GM12878 (cell line): ENCODE measurements at regions not wholly inside any gene's neighbourhood (a gene's known extent, or its start where the extent isn't known, plus 50 kb on each side); places are given as distances from the start of the nearest gene placed in this dataset.

Experiments
- ATAC-seq: fragments of 200-7000 bp; cut with Tn5 transposase; 3 replicates; pipeline ENCODE4 v1.9.1; 2020; ENCODE audit warnings: mild to moderate bottlenecking, moderate library complexity
- BruUV-seq: library from RNA; stranded (reverse); fragments of 400-500 nt; replicated peaks from 2 replicates; lab custom pipeline; 2021; lab: Mats Ljungman, UMichigan
- CTCF ChIA-PET: fragments of 300-600 bp; sonication (Branson Sonifier 250); formaldehyde crosslinking; extraction: SDS; loops from one replicate; lab custom pipeline; 2021; ENCODE audit warnings: inconsistent platforms; lab: Yijun Ruan, JAX
- POLR2A ChIA-PET: fragments of 350-600 bp; formaldehyde crosslinking; extraction: SDS; loops from one replicate; lab custom pipeline; 2021; ENCODE audit warnings: inconsistent platforms; lab: Charles Lee
- RAD21 ChIA-PET: fragments of 300-600 bp; sonication (Branson Sonifier 250); formaldehyde crosslinking; loops from one replicate; lab custom pipeline; 2023; ENCODE audit warnings: antibody characterized with exemption; ENCODE audit not compliant: unreplicated experiment; lab: Charles Lee
- SMC1A ChIA-PET: fragments of 300-600 bp; sonication (Branson Sonifier 250); formaldehyde crosslinking; loops from one replicate; lab custom pipeline; 2023; ENCODE audit not compliant: unreplicated experiment, uncharacterized antibody; lab: Charles Lee
- DNase-seq: peaks from one replicate; pipeline ENCODE4 v3.0.0-alpha.2; 2011; ENCODE audit warnings: low read depth, low spot score
- FAIRE-seq: peaks from 3 replicates; lab custom pipeline; 2011; peaks lifted over from hg19 to GRCh38; lab: Jason Lieb, UNC
- H2AFZ ChIP-seq: 2 replicates; pipeline ENCODE4 v1.6.0; 2011; ENCODE audit warnings: low read depth, low read length, control low read depth; ENCODE audit not compliant: control insufficient read depth
- H3K27ac ChIP-seq: 2 replicates; pipeline ENCODE4 v1.5.1; 2011; ENCODE audit warnings: control low read depth; ENCODE audit not compliant: control insufficient read depth, insufficient read depth
- H3K27me3 ChIP-seq, 2 experiments: replicated peaks in 1 of 2; 2 replicates each; pipeline versions ENCODE4 v1.6.0 to v1.6.1; 2011; ENCODE audit warnings: low read length in 1 of 2; ENCODE audit not compliant: control insufficient read depth in 2 of 2, insufficient read depth in 2 of 2
- H3K36me3 ChIP-seq, 2 experiments: 2 replicates each; pipeline ENCODE4 v1.5.1; 2011; ENCODE audit warnings: low read length in 1 of 2; ENCODE audit not compliant: control insufficient read depth in 2 of 2, insufficient read depth in 2 of 2
- H3K4me1 ChIP-seq: 2 replicates; pipeline ENCODE4 v1.6.1; 2011; ENCODE audit warnings: mild to moderate bottlenecking, low read length, moderate library complexity, mixed read lengths; ENCODE audit not compliant: control insufficient read depth, insufficient read depth
- H3K4me2 ChIP-seq: 2 replicates; pipeline ENCODE4 v1.6.0; 2011; ENCODE audit warnings: control low read depth; ENCODE audit not compliant: control insufficient read depth, insufficient read depth
- H3K4me3 ChIP-seq: fragments of 200-600 bp; sonication (generic); 2 replicates; pipeline ENCODE4 v1.5.1; 2016
- H3K79me2 ChIP-seq: 2 replicates; pipeline ENCODE4 v1.6.0; 2011; ENCODE audit warnings: low read length; ENCODE audit not compliant: control insufficient read depth, insufficient read depth
- H3K9ac ChIP-seq: 2 replicates; pipeline ENCODE4 v1.8.0; 2011; ENCODE audit warnings: low read length, control low read depth, mixed read lengths; ENCODE audit not compliant: control insufficient read depth, insufficient read depth
- H3K9me3 ChIP-seq: replicated peaks from 3 replicates; pipeline ENCODE4 v1.5.1; 2011; ENCODE audit warnings: mild to moderate bottlenecking, low read length; ENCODE audit not compliant: control insufficient read depth, insufficient read depth
- H4K20me1 ChIP-seq: 2 replicates; pipeline ENCODE4 v1.6.0; 2011; ENCODE audit not compliant: control insufficient read depth, insufficient read depth
- ASH2L ChIP-seq: fragments of 300-600, 200-600 bp; sonication (generic); IDR thresholded peaks from 2 replicates; pipeline ENCODE4 v1.6.1; 2017; ENCODE audit warnings: low read depth, mild to moderate bottlenecking, borderline replicate concordance
- CBX5 ChIP-seq: sonication (generic); IDR thresholded peaks from 2 replicates; pipeline ENCODE4 v1.6.1; 2016; ENCODE audit warnings: low read depth, moderate library complexity, mild to moderate bottlenecking, inconsistent platforms
- CHD1 ChIP-seq: IDR thresholded peaks from 2 replicates; pipeline ENCODE4 v1.6.1; 2012; ENCODE audit warnings: low read depth, low read length, improper control_type of control experiment
- DPF2 ChIP-seq: fragments of 450-650 bp; IDR thresholded peaks from 2 replicates; pipeline ENCODE4 v1.6.1; 2017; ENCODE audit warnings: mild to moderate bottlenecking
- EED ChIP-seq: sonication (generic); IDR thresholded peaks from 2 replicates; pipeline ENCODE4 v1.6.1; 2016; ENCODE audit warnings: antibody characterized with exemption, low read depth
- IKZF1 ChIP-seq: fragments of 450-650 bp; conservative IDR thresholded peaks from 2 replicates; pipeline ENCODE4 v1.6.1; 2017; ENCODE audit warnings: antibody characterized with exemption, mild to moderate bottlenecking
- PML ChIP-seq: IDR thresholded peaks from 2 replicates; pipeline ENCODE4 v1.6.1; 2012; ENCODE audit warnings: low read length, inconsistent platforms
- POLR2A ChIP-seq: IDR thresholded peaks from 2 replicates; pipeline ENCODE4 v1.6.1; 2011; ENCODE audit warnings: low read depth, mild to moderate bottlenecking, low read length
- POLR2AphosphoS2 ChIP-seq: IDR thresholded peaks from 2 replicates; pipeline ENCODE4 v1.6.1; 2011; ENCODE audit warnings: low read depth, mild to moderate bottlenecking, low read length, improper control_type of control experiment, moderate library complexity
- WGBS: methylation state at CpG from one replicate; pipeline ENCODE4 v1.1.6; 2016; ENCODE audit warnings: low lambda C conversion rate; ENCODE audit not compliant: insufficient replicate concordance, insufficient coverage; ENCODE audit errors: missing lambda C conversion rate; 5-methylcytosine and 5-hydroxymethylcytosine counted together
- in situ Hi-C: fragments of 300-500 bp; cut with MboI; formaldehyde crosslinking; loops from 9 replicates; pipeline ENCODE4 v1.14.3; 2018; ENCODE audit warnings: mixed read lengths
- intact Hi-C: fragments of 100-400 bp; cut with micrococcal nuclease; formaldehyde crosslinking; loops from one replicate; pipeline ENCODE4 v1.14.2; 2022; ENCODE audit not compliant: unreplicated experiment
- TF ChIP-seq, protein P1 (sequence below): IDR thresholded peaks from 2 replicates; pipeline ENCODE4 v1.6.1; 2011; ENCODE audit warnings: mild to moderate bottlenecking, low read depth, low read length, moderate library complexity; ENCODE audit not compliant: insufficient replicate concordance
- TF ChIP-seq, protein P2 (sequence below): fragments of 450-650 bp; IDR thresholded peaks from 2 replicates; pipeline ENCODE4 v1.6.1; 2017; ENCODE audit warnings: mild to moderate bottlenecking, moderate library complexity
- TF ChIP-seq, protein P3 (sequence below): fragments of 450-650 bp; formaldehyde crosslinking; IDR thresholded peaks from 2 replicates; pipeline ENCODE4 v1.4.0; 2022; ENCODE audit warnings: mild to moderate bottlenecking, moderate library complexity
- TF ChIP-seq, protein P4 (sequence below): fragments of 450-650 bp; IDR thresholded peaks from 2 replicates; pipeline ENCODE4 v1.6.1; 2014; ENCODE audit warnings: mild to moderate bottlenecking

DNA sequence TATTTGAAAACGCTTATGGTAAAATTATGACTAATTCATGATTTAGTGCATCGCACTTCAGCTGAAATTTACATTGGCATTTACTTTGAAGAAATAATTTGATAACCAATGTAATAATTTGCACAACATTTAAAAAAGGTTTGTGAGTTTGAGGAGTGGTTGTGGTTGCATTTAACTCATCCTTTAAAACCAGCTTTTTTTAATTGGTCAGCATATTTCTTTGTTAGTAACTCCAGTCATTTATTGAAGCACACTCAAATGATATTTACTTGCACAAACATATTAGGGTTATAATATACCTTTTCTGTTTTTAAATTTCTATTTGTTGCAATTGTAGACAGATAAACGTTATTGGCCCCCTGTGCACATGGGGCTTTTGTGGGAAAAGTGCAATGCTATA is 78.1 kb upstream of the AHI1 start:
- no peak for FAIRE-seq
- intact Hi-C loops, result no loop called here
- in situ Hi-C loops, result no loop called here
- DNase-seq, result no peak
- ChIA-PET SMC1A (no interaction called here), CTCF (no interaction called here), POLR2A (no interaction called here), RAD21 (no interaction called here)
- no peaks in the 10 kb centered on the region for H3K27me3 ChIP-seq
- ATAC-seq, result no peak
- H3K79me2 ChIP-seq, result no peaks in the 10 kb centered on the region
- no peaks in the 10 kb centered on the region for H3K4me1 ChIP-seq
- no peaks in the 10 kb centered on the region for H3K9me3 ChIP-seq
- H3K36me3 ChIP-seq, result no peaks in the 10 kb centered on the region
- H3K9ac ChIP-seq, result no peak overlapping the region
- H2AFZ ChIP-seq, result no peak overlapping the region
- H3K27ac ChIP-seq, result no peak overlapping the region
- H4K20me1 ChIP-seq, result no peaks in the 10 kb centered on the region
- no peak overlapping the region for H3K4me2 ChIP-seq
- 61% methylated on average over 3 of the region's 3 CpGs for WGBS
- no peak overlapping the region for H3K4me3 ChIP-seq
- BruUV-seq, result no TSS peak
- TF ChIP-seq, protein P1, sequence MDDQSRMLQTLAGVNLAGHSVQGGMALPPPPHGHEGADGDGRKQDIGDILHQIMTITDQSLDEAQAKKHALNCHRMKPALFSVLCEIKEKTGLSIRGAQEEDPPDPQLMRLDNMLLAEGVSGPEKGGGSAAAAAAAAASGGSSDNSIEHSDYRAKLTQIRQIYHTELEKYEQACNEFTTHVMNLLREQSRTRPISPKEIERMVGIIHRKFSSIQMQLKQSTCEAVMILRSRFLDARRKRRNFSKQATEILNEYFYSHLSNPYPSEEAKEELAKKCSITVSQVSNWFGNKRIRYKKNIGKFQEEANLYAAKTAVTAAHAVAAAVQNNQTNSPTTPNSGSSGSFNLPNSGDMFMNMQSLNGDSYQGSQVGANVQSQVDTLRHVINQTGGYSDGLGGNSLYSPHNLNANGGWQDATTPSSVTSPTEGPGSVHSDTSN, result no peak
- TF ChIP-seq, protein P2, sequence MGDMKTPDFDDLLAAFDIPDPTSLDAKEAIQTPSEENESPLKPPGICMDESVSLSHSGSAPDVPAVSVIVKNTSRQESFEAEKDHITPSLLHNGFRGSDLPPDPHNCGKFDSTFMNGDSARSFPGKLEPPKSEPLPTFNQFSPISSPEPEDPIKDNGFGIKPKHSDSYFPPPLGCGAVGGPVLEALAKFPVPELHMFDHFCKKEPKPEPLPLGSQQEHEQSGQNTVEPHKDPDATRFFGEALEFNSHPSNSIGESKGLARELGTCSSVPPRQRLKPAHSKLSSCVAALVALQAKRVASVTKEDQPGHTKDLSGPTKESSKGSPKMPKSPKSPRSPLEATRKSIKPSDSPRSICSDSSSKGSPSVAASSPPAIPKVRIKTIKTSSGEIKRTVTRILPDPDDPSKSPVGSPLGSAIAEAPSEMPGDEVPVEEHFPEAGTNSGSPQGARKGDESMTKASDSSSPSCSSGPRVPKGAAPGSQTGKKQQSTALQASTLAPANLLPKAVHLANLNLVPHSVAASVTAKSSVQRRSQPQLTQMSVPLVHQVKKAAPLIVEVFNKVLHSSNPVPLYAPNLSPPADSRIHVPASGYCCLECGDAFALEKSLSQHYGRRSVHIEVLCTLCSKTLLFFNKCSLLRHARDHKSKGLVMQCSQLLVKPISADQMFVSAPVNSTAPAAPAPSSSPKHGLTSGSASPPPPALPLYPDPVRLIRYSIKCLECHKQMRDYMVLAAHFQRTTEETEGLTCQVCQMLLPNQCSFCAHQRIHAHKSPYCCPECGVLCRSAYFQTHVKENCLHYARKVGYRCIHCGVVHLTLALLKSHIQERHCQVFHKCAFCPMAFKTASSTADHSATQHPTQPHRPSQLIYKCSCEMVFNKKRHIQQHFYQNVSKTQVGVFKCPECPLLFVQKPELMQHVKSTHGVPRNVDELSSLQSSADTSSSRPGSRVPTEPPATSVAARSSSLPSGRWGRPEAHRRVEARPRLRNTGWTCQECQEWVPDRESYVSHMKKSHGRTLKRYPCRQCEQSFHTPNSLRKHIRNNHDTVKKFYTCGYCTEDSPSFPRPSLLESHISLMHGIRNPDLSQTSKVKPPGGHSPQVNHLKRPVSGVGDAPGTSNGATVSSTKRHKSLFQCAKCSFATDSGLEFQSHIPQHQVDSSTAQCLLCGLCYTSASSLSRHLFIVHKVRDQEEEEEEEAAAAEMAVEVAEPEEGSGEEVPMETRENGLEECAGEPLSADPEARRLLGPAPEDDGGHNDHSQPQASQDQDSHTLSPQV, result no peak
- TF ChIP-seq DPF2 (no peak), POLR2AphosphoS2 (no peak), IKZF1 (no peak), CHD1 (no peak), CBX5 (no peak), PML (no peak), EED (no peak), POLR2A (no peak), ASH2L (no peak)
- TF ChIP-seq, protein P3, sequence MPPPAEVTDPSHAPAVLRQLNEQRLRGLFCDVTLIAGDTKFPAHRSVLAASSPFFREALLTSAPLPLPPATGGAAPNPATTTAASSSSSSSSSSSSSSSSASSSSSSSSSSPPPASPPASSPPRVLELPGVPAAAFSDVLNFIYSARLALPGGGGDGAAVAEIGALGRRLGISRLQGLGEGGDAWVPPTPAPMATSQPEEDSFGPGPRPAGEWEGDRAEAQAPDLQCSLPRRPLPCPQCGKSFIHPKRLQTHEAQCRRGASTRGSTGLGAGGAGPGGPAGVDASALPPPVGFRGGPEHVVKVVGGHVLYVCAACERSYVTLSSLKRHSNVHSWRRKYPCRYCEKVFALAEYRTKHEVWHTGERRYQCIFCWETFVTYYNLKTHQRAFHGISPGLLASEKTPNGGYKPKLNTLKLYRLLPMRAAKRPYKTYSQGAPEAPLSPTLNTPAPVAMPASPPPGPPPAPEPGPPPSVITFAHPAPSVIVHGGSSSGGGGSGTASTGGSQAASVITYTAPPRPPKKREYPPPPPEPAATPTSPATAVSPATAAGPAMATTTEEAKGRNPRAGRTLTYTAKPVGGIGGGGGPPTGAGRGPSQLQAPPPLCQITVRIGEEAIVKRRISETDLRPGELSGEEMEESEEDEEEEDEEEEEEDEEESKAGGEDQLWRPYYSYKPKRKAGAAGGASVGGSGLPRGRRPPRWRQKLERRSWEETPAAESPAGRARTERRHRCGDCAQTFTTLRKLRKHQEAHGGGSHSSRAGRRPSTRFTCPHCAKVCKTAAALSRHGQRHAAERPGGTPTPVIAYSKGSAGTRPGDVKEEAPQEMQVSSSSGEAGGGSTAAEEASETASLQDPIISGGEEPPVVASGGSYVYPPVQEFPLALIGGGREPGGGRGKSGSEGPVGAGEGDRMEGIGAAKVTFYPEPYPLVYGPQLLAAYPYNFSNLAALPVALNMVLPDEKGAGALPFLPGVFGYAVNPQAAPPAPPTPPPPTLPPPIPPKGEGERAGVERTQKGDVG, result no peak
- TF ChIP-seq, protein P4, sequence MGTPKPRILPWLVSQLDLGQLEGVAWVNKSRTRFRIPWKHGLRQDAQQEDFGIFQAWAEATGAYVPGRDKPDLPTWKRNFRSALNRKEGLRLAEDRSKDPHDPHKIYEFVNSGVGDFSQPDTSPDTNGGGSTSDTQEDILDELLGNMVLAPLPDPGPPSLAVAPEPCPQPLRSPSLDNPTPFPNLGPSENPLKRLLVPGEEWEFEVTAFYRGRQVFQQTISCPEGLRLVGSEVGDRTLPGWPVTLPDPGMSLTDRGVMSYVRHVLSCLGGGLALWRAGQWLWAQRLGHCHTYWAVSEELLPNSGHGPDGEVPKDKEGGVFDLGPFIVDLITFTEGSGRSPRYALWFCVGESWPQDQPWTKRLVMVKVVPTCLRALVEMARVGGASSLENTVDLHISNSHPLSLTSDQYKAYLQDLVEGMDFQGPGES, result no peak
